ENCODE measurements at regions not wholly inside any gene's neighbourhood (a gene's known extent, or its start where the extent isn't known, plus 50 kb on each side); places are given as distances from the start of the nearest gene placed in this dataset.

DNA sequence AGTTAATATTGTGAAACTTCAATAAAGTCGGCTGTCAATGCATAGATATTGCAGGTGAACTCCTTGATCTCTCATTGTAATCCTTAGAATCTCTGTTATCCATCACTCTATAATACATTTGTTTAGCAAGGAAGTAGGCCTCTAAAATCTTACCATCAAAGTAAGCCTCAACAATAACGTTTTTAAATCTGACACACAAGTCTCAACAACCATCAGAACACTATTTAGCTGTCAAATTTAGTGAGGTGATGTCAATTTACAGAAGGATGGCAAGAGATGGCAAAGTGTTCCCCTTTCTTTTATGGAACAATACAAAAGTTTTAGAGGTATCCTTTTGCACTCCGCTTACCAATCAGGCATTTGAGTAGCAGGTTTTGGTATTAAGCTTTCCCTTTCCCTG, 67.6 kb downstream of the RWDD3 start:
- TF ChIP-seq, protein P1, sequence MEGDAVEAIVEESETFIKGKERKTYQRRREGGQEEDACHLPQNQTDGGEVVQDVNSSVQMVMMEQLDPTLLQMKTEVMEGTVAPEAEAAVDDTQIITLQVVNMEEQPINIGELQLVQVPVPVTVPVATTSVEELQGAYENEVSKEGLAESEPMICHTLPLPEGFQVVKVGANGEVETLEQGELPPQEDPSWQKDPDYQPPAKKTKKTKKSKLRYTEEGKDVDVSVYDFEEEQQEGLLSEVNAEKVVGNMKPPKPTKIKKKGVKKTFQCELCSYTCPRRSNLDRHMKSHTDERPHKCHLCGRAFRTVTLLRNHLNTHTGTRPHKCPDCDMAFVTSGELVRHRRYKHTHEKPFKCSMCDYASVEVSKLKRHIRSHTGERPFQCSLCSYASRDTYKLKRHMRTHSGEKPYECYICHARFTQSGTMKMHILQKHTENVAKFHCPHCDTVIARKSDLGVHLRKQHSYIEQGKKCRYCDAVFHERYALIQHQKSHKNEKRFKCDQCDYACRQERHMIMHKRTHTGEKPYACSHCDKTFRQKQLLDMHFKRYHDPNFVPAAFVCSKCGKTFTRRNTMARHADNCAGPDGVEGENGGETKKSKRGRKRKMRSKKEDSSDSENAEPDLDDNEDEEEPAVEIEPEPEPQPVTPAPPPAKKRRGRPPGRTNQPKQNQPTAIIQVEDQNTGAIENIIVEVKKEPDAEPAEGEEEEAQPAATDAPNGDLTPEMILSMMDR (IDR thresholded peaks at IDR 0.05; ENCODE audit: insufficient read depth, low read length): no peak
- TF ChIP-seq, protein P2, sequence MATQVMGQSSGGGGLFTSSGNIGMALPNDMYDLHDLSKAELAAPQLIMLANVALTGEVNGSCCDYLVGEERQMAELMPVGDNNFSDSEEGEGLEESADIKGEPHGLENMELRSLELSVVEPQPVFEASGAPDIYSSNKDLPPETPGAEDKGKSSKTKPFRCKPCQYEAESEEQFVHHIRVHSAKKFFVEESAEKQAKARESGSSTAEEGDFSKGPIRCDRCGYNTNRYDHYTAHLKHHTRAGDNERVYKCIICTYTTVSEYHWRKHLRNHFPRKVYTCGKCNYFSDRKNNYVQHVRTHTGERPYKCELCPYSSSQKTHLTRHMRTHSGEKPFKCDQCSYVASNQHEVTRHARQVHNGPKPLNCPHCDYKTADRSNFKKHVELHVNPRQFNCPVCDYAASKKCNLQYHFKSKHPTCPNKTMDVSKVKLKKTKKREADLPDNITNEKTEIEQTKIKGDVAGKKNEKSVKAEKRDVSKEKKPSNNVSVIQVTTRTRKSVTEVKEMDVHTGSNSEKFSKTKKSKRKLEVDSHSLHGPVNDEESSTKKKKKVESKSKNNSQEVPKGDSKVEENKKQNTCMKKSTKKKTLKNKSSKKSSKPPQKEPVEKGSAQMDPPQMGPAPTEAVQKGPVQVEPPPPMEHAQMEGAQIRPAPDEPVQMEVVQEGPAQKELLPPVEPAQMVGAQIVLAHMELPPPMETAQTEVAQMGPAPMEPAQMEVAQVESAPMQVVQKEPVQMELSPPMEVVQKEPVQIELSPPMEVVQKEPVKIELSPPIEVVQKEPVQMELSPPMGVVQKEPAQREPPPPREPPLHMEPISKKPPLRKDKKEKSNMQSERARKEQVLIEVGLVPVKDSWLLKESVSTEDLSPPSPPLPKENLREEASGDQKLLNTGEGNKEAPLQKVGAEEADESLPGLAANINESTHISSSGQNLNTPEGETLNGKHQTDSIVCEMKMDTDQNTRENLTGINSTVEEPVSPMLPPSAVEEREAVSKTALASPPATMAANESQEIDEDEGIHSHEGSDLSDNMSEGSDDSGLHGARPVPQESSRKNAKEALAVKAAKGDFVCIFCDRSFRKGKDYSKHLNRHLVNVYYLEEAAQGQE (IDR thresholded peaks at IDR 0.05; ENCODE audit: insufficient replicate concordance, low read depth): no peak
- no peak for TF ChIP-seq POLR2AphosphoS5 (IDR thresholded peaks at IDR 0.05; ENCODE audit: low read depth)
- TF ChIP-seq GABPA (IDR thresholded peaks at IDR 0.05; ENCODE audit: low read depth): no peak
